PFSK-1 (cell line): ENCODE measurements at regions not wholly inside any gene's neighbourhood (a gene's known extent, or its start where the extent isn't known, plus 50 kb on each side); places are given as distances from the start of the nearest gene placed in this dataset.

Source experiments
- FOXP2 ChIP-seq: optimal IDR thresholded peaks from 2 replicates; pipeline ENCODE3; 2011; ENCODE audit warnings: borderline replicate concordance, control low read depth, inconsistent platforms; ENCODE audit not compliant: insufficient read depth; ENCODE audit errors: extremely low read length, extremely low read depth
- POLR2AphosphoS5 ChIP-seq: IDR thresholded peaks from 2 replicates; pipeline ENCODE4 v1.6.1; 2012; ENCODE audit warnings: low read depth, mild to moderate bottlenecking, control low read depth, low read length, moderate library complexity
- SIN3A ChIP-seq: IDR thresholded peaks from 2 replicates; pipeline ENCODE4 v1.6.1; 2012; ENCODE audit warnings: mild to moderate bottlenecking, low read length, moderate library complexity, borderline replicate concordance; ENCODE audit not compliant: insufficient read depth
- TAF1 ChIP-seq: IDR thresholded peaks from 2 replicates; pipeline ENCODE4 v1.6.1; 2012; ENCODE audit warnings: low read length, control low read depth, borderline replicate concordance; ENCODE audit not compliant: insufficient read depth
- TF ChIP-seq, protein P1 (sequence below), 2 experiments: IDR thresholded peaks; 2 replicates each; pipeline versions ENCODE4 v1.6.1 to v1.8.0; 2011 to 2012; ENCODE audit warnings: low read depth in 2 of 2, low read length in 2 of 2, control low read depth in 1 of 2, inconsistent platforms in 1 of 2, mild to moderate bottlenecking in 1 of 2, moderate library complexity in 1 of 2; ENCODE audit not compliant: insufficient read depth in 1 of 2

- no peak for TF ChIP-seq FOXP2
- no peak for TF ChIP-seq POLR2AphosphoS5
- TF ChIP-seq, protein P1, sequence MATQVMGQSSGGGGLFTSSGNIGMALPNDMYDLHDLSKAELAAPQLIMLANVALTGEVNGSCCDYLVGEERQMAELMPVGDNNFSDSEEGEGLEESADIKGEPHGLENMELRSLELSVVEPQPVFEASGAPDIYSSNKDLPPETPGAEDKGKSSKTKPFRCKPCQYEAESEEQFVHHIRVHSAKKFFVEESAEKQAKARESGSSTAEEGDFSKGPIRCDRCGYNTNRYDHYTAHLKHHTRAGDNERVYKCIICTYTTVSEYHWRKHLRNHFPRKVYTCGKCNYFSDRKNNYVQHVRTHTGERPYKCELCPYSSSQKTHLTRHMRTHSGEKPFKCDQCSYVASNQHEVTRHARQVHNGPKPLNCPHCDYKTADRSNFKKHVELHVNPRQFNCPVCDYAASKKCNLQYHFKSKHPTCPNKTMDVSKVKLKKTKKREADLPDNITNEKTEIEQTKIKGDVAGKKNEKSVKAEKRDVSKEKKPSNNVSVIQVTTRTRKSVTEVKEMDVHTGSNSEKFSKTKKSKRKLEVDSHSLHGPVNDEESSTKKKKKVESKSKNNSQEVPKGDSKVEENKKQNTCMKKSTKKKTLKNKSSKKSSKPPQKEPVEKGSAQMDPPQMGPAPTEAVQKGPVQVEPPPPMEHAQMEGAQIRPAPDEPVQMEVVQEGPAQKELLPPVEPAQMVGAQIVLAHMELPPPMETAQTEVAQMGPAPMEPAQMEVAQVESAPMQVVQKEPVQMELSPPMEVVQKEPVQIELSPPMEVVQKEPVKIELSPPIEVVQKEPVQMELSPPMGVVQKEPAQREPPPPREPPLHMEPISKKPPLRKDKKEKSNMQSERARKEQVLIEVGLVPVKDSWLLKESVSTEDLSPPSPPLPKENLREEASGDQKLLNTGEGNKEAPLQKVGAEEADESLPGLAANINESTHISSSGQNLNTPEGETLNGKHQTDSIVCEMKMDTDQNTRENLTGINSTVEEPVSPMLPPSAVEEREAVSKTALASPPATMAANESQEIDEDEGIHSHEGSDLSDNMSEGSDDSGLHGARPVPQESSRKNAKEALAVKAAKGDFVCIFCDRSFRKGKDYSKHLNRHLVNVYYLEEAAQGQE (IDR thresholded peaks at IDR 0.05; ENCODE audit: insufficient read depth in 1 of 2, low read depth in 2 of 2, low read length in 2 of 2) = no peak
- no peak for TF ChIP-seq SIN3A
- TF ChIP-seq TAF1 = no peak
Observed at GRCh38 chr20:18985551-18985950, 172.0 kb downstream of the SCP2D1 start.

- TF ChIP-seq, protein P1 (IDR thresholded peaks at IDR 0.05; ENCODE audit: insufficient read depth in 1 of 2, low read depth in 2 of 2, low read length in 2 of 2) = no peak
- TF ChIP-seq SIN3A (no peak), POLR2AphosphoS5 (no peak), FOXP2 (no peak), TAF1 (no peak)
Observed at GRCh38 chr20:18986146-18986830, 172.7 kb downstream of the SCP2D1 start.

GRCh38 chr20:18986895-18987580, 173.5 kb downstream of the SCP2D1 start:
- TF ChIP-seq POLR2AphosphoS5 = no peak
- no peak for TF ChIP-seq SIN3A
- TF ChIP-seq, protein P1 (IDR thresholded peaks at IDR 0.05; ENCODE audit: insufficient read depth in 1 of 2, low read depth in 2 of 2, low read length in 2 of 2) = no peak
- no peak for TF ChIP-seq FOXP2
- TF ChIP-seq TAF1 = no peak

GRCh38 chr20:18987781-18988360, 174.3 kb downstream of the SCP2D1 start:
- TF ChIP-seq POLR2AphosphoS5 (no peak), TAF1 (no peak), FOXP2 (no peak), SIN3A (no peak)
- TF ChIP-seq, protein P1 (IDR thresholded peaks at IDR 0.05; ENCODE audit: insufficient read depth in 1 of 2, low read depth in 2 of 2, low read length in 2 of 2) = no peak
